HepG2 (cell line): ENCODE measurements at regions not wholly inside any gene's neighbourhood (a gene's known extent, or its start where the extent isn't known, plus 50 kb on each side); places are given as distances from the start of the nearest gene placed in this dataset.

Experiments used
- ATAC-seq: fragments of 200-7000 bp; cut with Tn5 transposase; 3 replicates; pipeline ENCODE4 v1.9.1; 2020; ENCODE audit warnings: mild to moderate bottlenecking, moderate library complexity
- BruUV-seq: library from RNA; stranded (reverse); fragments of 400-500 nt; replicated peaks from 2 replicates; lab custom pipeline; 2021; lab: Mats Ljungman, UMichigan
- CTCF ChIA-PET: fragments of 300-600 bp; formaldehyde crosslinking; extraction: SDS; loops from one replicate; lab custom pipeline; 2021; ENCODE audit warnings: low total read pairs, inconsistent platforms, low intra/inter-chr PET ratio; lab: Yijun Ruan, JAX
- POLR2A ChIA-PET: fragments of 350-600 bp; sonication (Branson Sonifier 250); formaldehyde crosslinking; loops from one replicate; lab custom pipeline; 2020; ENCODE audit warnings: antibody characterized with exemption, inconsistent platforms; lab: Yijun Ruan, JAX
- DNase-seq: peaks from one replicate; pipeline ENCODE4 v3.0.0-alpha.2; 2015; ENCODE audit warnings: low spot score
- FAIRE-seq: peaks from 3 replicates; lab custom pipeline; 2011; peaks lifted over from hg19 to GRCh38; lab: Jason Lieb, UNC
- H2AFZ ChIP-seq: one replicate; pipeline ENCODE4 v1.6.1; 2011; ENCODE audit warnings: low read length, inconsistent platforms
- H3K27ac ChIP-seq: fragments of 300-600 bp; 3 replicates; pipeline ENCODE4 v1.8.0; 2011; ENCODE audit warnings: mixed run types, mild to moderate bottlenecking, mixed read lengths, low read length, inconsistent platforms; ENCODE audit not compliant: insufficient read depth; ENCODE audit errors: extremely low read length
- H3K27me3 ChIP-seq, 2 experiments: fragments of 200-600 bp in 1 of 2; 2 replicates in 1 of 2; 3 replicates in 1 of 2; pipeline versions ENCODE4 v1.6.0 to v1.8.0; 2011; ENCODE audit warnings: low read length in 2 of 2, mild to moderate bottlenecking in 2 of 2, moderate library complexity in 2 of 2, inconsistent platforms in 1 of 2; ENCODE audit not compliant: insufficient read depth in 2 of 2, control insufficient read depth in 1 of 2
- H3K36me3 ChIP-seq, 2 experiments: fragments of 200-600 bp in 1 of 2; replicated peaks in 1 of 2; 2 replicates in 1 of 2; 3 replicates in 1 of 2; pipeline versions ENCODE4 v1.5.1 to v1.8.0; 2011; ENCODE audit warnings: low read length in 2 of 2, inconsistent platforms in 1 of 2; ENCODE audit not compliant: insufficient read depth in 2 of 2, control insufficient read depth in 1 of 2
- H3K4me1 ChIP-seq: 2 replicates; pipeline ENCODE4 v1.5.1; 2012; ENCODE audit warnings: low read length, inconsistent platforms; ENCODE audit not compliant: insufficient read depth
- H3K4me2 ChIP-seq: 2 replicates; pipeline ENCODE4 v1.6.0; 2011; ENCODE audit warnings: low read depth, low read length, inconsistent platforms
- H3K4me3 ChIP-seq, 3 experiments: fragments of 200-600 bp in 1 of 3; sonication (generic), shearing (Covaris generic) in 1 of 3; replicated peaks in 1 of 3; 2 replicates each; pipeline ENCODE4 v1.5.1; 2011 to 2016; ENCODE audit warnings: low read length in 3 of 3, inconsistent platforms in 2 of 3, low read depth in 2 of 3, mild to moderate bottlenecking in 2 of 3, control low read depth in 1 of 3, mixed read lengths in 1 of 3; ENCODE audit not compliant: insufficient read depth in 1 of 3
- H3K79me2 ChIP-seq: one replicate; pipeline ENCODE4 v1.6.1; 2011; ENCODE audit warnings: low read length, inconsistent platforms; ENCODE audit not compliant: insufficient read depth
- H3K9ac ChIP-seq: 2 replicates; pipeline ENCODE4 v1.6.0; 2011; ENCODE audit warnings: mild to moderate bottlenecking, low read depth, low read length, inconsistent platforms; ENCODE audit not compliant: insufficient read depth
- H3K9me3 ChIP-seq: 2 replicates; pipeline ENCODE4 v1.5.1; 2012; ENCODE audit warnings: mild to moderate bottlenecking, low read length
- H4K20me1 ChIP-seq: 2 replicates; pipeline ENCODE4 v1.6.0; 2011; ENCODE audit warnings: inconsistent platforms, mild to moderate bottlenecking, low read length, moderate library complexity; ENCODE audit not compliant: insufficient read depth
- FOXK2 ChIP-seq: fragments of 450-650 bp; IDR thresholded peaks from 2 replicates; pipeline ENCODE4 v1.6.1; 2016
- KDM3A ChIP-seq: IDR thresholded peaks from 2 replicates; pipeline ENCODE4 v1.6.1; 2018; ENCODE audit warnings: low read depth, missing compliant biosample characterization
- ZFP62 ChIP-seq: sonication (generic); formaldehyde crosslinking; IDR thresholded peaks from 2 replicates; pipeline ENCODE4 v1.4.0; 2020; ENCODE audit warnings: missing genetic modification reagents
- ZNF430 ChIP-seq: sonication (generic); formaldehyde crosslinking; IDR thresholded peaks from 2 replicates; pipeline ENCODE4 v1.9.0; 2021; ENCODE audit warnings: mild to moderate bottlenecking, missing genetic modification reagents
- ZNF629 ChIP-seq: sonication (generic); formaldehyde crosslinking; conservative IDR thresholded peaks from 2 replicates; pipeline ENCODE4 v1.5.0; 2020; ENCODE audit warnings: missing genetic modification reagents
- ZNF660 ChIP-seq: sonication (generic); formaldehyde crosslinking; IDR thresholded peaks from 2 replicates; pipeline ENCODE4 v1.5.1; 2020; ENCODE audit warnings: mild to moderate bottlenecking, low read depth, missing genetic modification reagents, borderline replicate concordance
- WGBS: methylation state at CpG from one replicate; pipeline ENCODE4 v1.1.6; 2017; ENCODE audit warnings: low lambda C conversion rate; 5-methylcytosine and 5-hydroxymethylcytosine counted together
- in situ Hi-C: cut with HindIII; loops from 2 replicates; pipeline ENCODE4 v1.10.0; 2017; ENCODE audit warnings: low pct_unique_long_range_greater_than_20kb; ENCODE audit not compliant: extremely low pct_ligation_motif_present
- intact Hi-C: fragments of 100-400 bp; cut with micrococcal nuclease; formaldehyde crosslinking; loops from one replicate; pipeline ENCODE4 v1.10.0; 2022; ENCODE audit not compliant: unreplicated experiment
- TF ChIP-seq, protein P1 (sequence below): sonication (generic); formaldehyde crosslinking; IDR thresholded peaks from 2 replicates; pipeline ENCODE4 v1.5.0; 2020; ENCODE audit warnings: mild to moderate bottlenecking, missing genetic modification reagents, moderate library complexity
- TF ChIP-seq, protein P2 (sequence below): sonication (generic); formaldehyde crosslinking; IDR thresholded peaks from 2 replicates; pipeline ENCODE4 v1.4.0; 2020; ENCODE audit warnings: mild to moderate bottlenecking, missing genetic modification reagents, borderline replicate concordance

DNA sequence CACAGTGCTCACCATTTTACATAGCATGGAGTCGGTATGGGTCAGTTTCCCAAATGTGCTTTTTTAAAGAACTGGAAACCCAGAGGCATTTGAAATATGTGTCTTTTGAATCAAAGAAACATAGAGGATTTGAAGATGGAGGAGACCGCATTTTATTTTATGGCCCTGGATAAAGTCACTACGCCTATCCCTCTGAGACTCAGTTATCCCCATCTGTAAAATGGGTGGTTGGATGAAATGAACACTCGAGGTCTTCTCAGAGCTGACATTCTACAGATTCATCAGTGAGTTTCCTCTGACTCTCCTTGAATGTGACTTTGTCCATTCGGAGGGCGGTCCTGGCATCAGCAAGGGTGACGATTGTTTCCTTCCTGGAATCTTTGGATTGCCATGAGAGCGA, 135.1 kb downstream of the MIAT start:
- no peak overlapping the region for H2AFZ ChIP-seq
- DNase-seq (no peak), ATAC-seq (no peak), FAIRE-seq (no peak)
- BruUV-seq = no TSS peak
- no peak overlapping the region for H3K4me3 ChIP-seq
- 68% methylated on average over 8 of the region's 8 CpGs for WGBS
- no peaks in the 10 kb centered on the region for H3K36me3 ChIP-seq
- no peak overlapping the region for H3K9ac ChIP-seq
- intact Hi-C loops (no loop called here), in situ Hi-C loops (no loop called here)
- no peaks in the 10 kb centered on the region for H4K20me1 ChIP-seq
- no peak overlapping the region for H3K27ac ChIP-seq
- H3K4me2 ChIP-seq = no peak overlapping the region
- ChIA-PET CTCF (no interaction called here), POLR2A (no interaction called here)
- H3K79me2 ChIP-seq = no peaks in the 10 kb centered on the region
- no peaks in the 10 kb centered on the region for H3K9me3 ChIP-seq
- H3K27me3 ChIP-seq = peaks cover 0 to 14% of the 10 kb centered on the region in 2 experiments; a peak in 3 of 5 replicates
- H3K4me1 ChIP-seq = no peaks in the 10 kb centered on the region
- peak; percentile 32; the same call in 1 of the 2 replicates for TF ChIP-seq ZNF629 (CRISPR knock-in tag)
- TF ChIP-seq, protein P1, sequence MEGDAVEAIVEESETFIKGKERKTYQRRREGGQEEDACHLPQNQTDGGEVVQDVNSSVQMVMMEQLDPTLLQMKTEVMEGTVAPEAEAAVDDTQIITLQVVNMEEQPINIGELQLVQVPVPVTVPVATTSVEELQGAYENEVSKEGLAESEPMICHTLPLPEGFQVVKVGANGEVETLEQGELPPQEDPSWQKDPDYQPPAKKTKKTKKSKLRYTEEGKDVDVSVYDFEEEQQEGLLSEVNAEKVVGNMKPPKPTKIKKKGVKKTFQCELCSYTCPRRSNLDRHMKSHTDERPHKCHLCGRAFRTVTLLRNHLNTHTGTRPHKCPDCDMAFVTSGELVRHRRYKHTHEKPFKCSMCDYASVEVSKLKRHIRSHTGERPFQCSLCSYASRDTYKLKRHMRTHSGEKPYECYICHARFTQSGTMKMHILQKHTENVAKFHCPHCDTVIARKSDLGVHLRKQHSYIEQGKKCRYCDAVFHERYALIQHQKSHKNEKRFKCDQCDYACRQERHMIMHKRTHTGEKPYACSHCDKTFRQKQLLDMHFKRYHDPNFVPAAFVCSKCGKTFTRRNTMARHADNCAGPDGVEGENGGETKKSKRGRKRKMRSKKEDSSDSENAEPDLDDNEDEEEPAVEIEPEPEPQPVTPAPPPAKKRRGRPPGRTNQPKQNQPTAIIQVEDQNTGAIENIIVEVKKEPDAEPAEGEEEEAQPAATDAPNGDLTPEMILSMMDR (CRISPR knock-in tag) = no peak

DNA sequence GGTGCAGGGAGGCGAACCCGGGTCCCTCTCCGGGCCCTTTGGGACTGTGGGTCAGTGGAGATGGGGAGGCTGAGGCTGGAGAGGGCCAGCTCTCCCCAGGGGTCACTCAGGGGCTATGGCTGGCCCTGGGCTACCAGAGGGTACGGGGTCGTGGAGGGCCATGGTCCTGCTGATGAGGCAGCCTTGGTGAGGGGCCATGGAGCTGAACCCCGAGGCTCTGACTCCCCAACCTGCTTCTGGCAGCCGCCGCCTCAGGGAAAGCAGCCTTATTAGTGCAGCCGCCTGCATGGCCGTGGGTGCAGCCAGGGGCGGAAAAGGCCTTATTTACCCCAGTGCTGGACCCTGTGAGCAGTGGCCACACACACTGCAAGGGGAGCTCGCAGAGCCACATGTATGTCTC, 139.4 kb downstream of the MIAT start:
- in situ Hi-C loops (no loop called here), intact Hi-C loops (no loop called here)
- DNase-seq = no peak
- no peak overlapping the region for H3K9ac ChIP-seq
- no peaks in the 10 kb centered on the region for H3K36me3 ChIP-seq
- H3K27me3 ChIP-seq = peaks cover 3 to 14% of the 10 kb centered on the region in 2 experiments; a peak in 2 of 5 replicates
- H3K27ac ChIP-seq = no peak overlapping the region
- ATAC-seq = no peak
- H4K20me1 ChIP-seq = no peaks in the 10 kb centered on the region
- TF ChIP-seq FOXK2 (no peak), ZNF430 (CRISPR knock-in tag) (no peak), ZNF660 (CRISPR knock-in tag) (no peak), ZFP62 (no peak), KDM3A (no peak)
- TF ChIP-seq, protein P2, sequence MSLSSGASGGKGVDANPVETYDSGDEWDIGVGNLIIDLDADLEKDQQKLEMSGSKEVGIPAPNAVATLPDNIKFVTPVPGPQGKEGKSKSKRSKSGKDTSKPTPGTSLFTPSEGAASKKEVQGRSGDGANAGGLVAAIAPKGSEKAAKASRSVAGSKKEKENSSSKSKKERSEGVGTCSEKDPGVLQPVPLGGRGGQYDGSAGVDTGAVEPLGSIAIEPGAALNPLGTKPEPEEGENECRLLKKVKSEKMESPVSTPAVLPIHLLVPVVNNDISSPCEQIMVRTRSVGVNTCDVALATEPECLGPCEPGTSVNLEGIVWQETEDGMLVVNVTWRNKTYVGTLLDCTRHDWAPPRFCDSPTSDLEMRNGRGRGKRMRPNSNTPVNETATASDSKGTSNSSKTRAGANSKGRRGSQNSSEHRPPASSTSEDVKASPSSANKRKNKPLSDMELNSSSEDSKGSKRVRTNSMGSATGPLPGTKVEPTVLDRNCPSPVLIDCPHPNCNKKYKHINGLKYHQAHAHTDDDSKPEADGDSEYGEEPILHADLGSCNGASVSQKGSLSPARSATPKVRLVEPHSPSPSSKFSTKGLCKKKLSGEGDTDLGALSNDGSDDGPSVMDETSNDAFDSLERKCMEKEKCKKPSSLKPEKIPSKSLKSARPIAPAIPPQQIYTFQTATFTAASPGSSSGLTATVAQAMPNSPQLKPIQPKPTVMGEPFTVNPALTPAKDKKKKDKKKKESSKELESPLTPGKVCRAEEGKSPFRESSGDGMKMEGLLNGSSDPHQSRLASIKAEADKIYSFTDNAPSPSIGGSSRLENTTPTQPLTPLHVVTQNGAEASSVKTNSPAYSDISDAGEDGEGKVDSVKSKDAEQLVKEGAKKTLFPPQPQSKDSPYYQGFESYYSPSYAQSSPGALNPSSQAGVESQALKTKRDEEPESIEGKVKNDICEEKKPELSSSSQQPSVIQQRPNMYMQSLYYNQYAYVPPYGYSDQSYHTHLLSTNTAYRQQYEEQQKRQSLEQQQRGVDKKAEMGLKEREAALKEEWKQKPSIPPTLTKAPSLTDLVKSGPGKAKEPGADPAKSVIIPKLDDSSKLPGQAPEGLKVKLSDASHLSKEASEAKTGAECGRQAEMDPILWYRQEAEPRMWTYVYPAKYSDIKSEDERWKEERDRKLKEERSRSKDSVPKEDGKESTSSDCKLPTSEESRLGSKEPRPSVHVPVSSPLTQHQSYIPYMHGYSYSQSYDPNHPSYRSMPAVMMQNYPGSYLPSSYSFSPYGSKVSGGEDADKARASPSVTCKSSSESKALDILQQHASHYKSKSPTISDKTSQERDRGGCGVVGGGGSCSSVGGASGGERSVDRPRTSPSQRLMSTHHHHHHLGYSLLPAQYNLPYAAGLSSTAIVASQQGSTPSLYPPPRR (CRISPR knock-in tag) = no peak
- H2AFZ ChIP-seq = no peak overlapping the region
- no peaks in the 10 kb centered on the region for H3K79me2 ChIP-seq
- no peak overlapping the region for H3K4me2 ChIP-seq
- ChIA-PET POLR2A (no interaction called here), CTCF (no interaction called here)
- FAIRE-seq = no peak
- H3K4me1 ChIP-seq = no peaks in the 10 kb centered on the region
- BruUV-seq = no TSS peak
- no peaks in the 10 kb centered on the region for H3K9me3 ChIP-seq
- H3K4me3 ChIP-seq = no peak overlapping the region
- 0% methylated on average over 1 of the region's 12 CpGs for WGBS
